ENCODE measurements at regions not wholly inside any gene's neighbourhood (a gene's known extent, or its start where the extent isn't known, plus 50 kb on each side); places are given as distances from the start of the nearest gene placed in this dataset.
"Not testable (repeated sequence)": the region's sequence is repeated elsewhere in the genome, so short reads cannot be mapped to it uniquely, and the experiment has no call there.

- no peaks in the 10 kb centered on the region for H3K9me3 ChIP-seq (ENCODE audit: control insufficient read depth, low read depth, low read length)
- H3K79me1 ChIP-seq (ENCODE audit: insufficient read depth, low read depth, low read length, poor library complexity, severe bottlenecking): no peaks in the 10 kb centered on the region
- H3K56ac ChIP-seq (ENCODE audit: insufficient read length, low read depth, low read length): no peak overlapping the region
- H4K91ac ChIP-seq (ENCODE audit: insufficient read length, low read depth, low read length): no peak overlapping the region
- H3K4me1 ChIP-seq (ENCODE audit: insufficient read depth, low read length): no peaks in the 10 kb centered on the region
- Mint-ChIP-seq H3K4me3 (no peak overlapping the region), H3K9me3 (no peaks in the 10 kb centered on the region), H3K27me3 (ENCODE audit: low read depth) (no peaks in the 10 kb centered on the region), H3K36me3 (ENCODE audit: insufficient read depth in 1 of 3, low read depth in 3 of 3) (no peaks in the 10 kb centered on the region), H3K4me1 (peaks cover 3 to 9% of the 10 kb centered on the region in 2 experiments; a peak in 3 of 4 replicates), H3K27ac (no peak overlapping the region)
- H4K20me1 ChIP-seq (ENCODE audit: control insufficient read depth, insufficient read depth, insufficient read length): no peaks in the 10 kb centered on the region
- no peaks in the 10 kb centered on the region for H3K23me2 ChIP-seq (ENCODE audit: insufficient read length, low read depth, low read length, poor library complexity, severe bottlenecking)
- no peak overlapping the region for H3T11ph ChIP-seq (ENCODE audit: low read length)
- H2BK5ac ChIP-seq (ENCODE audit: insufficient read length, low read length): no peak overlapping the region
- H3K27ac ChIP-seq (ENCODE audit: insufficient read length, low read depth, low read length): no peak overlapping the region
- H3K14ac ChIP-seq (ENCODE audit: insufficient read depth, low read length): no peak overlapping the region
- H3K4ac ChIP-seq (ENCODE audit: low read depth, low read length): no peak overlapping the region
- H3K18ac ChIP-seq (ENCODE audit: insufficient read length, low read depth, low read length): no peak overlapping the region
- H3K4me2 ChIP-seq (ENCODE audit: insufficient read depth, insufficient read length, low read length): no peak overlapping the region
- H2BK20ac ChIP-seq (ENCODE audit: low read depth, low read length, poor library complexity, severe bottlenecking): no peak overlapping the region
- H2BK15ac ChIP-seq (ENCODE audit: low read depth, low read length): no peak overlapping the region
- WGBS (ENCODE audit: extremely low coverage, insufficient read length, low lambda C conversion rate): no CpG with 5 or more reads among the region's 2 CpGs
- no peak overlapping the region for H2BK12ac ChIP-seq (ENCODE audit: insufficient read length, low read depth, low read length)
- no peaks in the 10 kb centered on the region for H3K79me2 ChIP-seq (ENCODE audit: insufficient read depth, low read length)
- H2AK5ac ChIP-seq (ENCODE audit: insufficient read length, low read length): no peak overlapping the region
- H3K27me3 ChIP-seq (ENCODE audit: insufficient read depth, low read length): no peaks in the 10 kb centered on the region
- H3K9ac ChIP-seq (ENCODE audit: extremely low read depth, insufficient read length, low read length): no peak overlapping the region
- no peak overlapping the region for H2AFZ ChIP-seq (ENCODE audit: low read length)
- H4K8ac ChIP-seq (replicated peaks; ENCODE audit: insufficient read length, low read depth, low read length): no peak overlapping the region
- no peak overlapping the region for H4K5ac ChIP-seq (ENCODE audit: insufficient read length, low read depth, low read length)
- H3K23ac ChIP-seq (ENCODE audit: insufficient read length, low read depth, low read length): no peak overlapping the region
- no peak overlapping the region for H2BK120ac ChIP-seq (ENCODE audit: low read depth, low read length, poor library complexity, severe bottlenecking)
- TF ChIP-seq CTCF (conservative IDR thresholded peaks at IDR 0.05): no peak
- no peak for DNase-seq
Observed at GRCh38 chr4:163710158-163710557, 215.7 kb downstream of the TMA16 start.

GRCh38 chr4:163724495-163724894, 230.0 kb downstream of the TMA16 start:
- no CpG with 5 or more reads among the region's 9 CpGs for WGBS (ENCODE audit: extremely low coverage, insufficient read length, low lambda C conversion rate)

More at GRCh38 chr4:163724495-163724894, 230.0 kb downstream of the TMA16 start:
- not testable (repeated sequence) for H2BK120ac ChIP-seq (ENCODE audit: low read depth, low read length, poor library complexity, severe bottlenecking); H4K5ac ChIP-seq (ENCODE audit: insufficient read length, low read depth, low read length); H3K79me2 ChIP-seq (ENCODE audit: insufficient read depth, low read length); H3K4me2 ChIP-seq (ENCODE audit: insufficient read depth, insufficient read length, low read length); H4K8ac ChIP-seq (replicated peaks; ENCODE audit: insufficient read length, low read depth, low read length); H3K27me3 ChIP-seq (ENCODE audit: insufficient read depth, low read length); H3K14ac ChIP-seq (ENCODE audit: insufficient read depth, low read length); H2AK5ac ChIP-seq (ENCODE audit: insufficient read length, low read length); H2BK5ac ChIP-seq (ENCODE audit: insufficient read length, low read length); H3K23me2 ChIP-seq (ENCODE audit: insufficient read length, low read depth, low read length, poor library complexity, severe bottlenecking); H2BK12ac ChIP-seq (ENCODE audit: insufficient read length, low read depth, low read length); H3K4me1 ChIP-seq (ENCODE audit: insufficient read depth, low read length); H3K4me3 Mint-ChIP-seq; H3K79me1 ChIP-seq (ENCODE audit: insufficient read depth, low read depth, low read length, poor library complexity, severe bottlenecking); H3K27me3 Mint-ChIP-seq (ENCODE audit: low read depth); H2BK15ac ChIP-seq (ENCODE audit: low read depth, low read length); H4K20me1 ChIP-seq (ENCODE audit: control insufficient read depth, insufficient read depth, insufficient read length); H3K9ac ChIP-seq (ENCODE audit: extremely low read depth, insufficient read length, low read length); H3K56ac ChIP-seq (ENCODE audit: insufficient read length, low read depth, low read length); H4K91ac ChIP-seq (ENCODE audit: insufficient read length, low read depth, low read length); H3K9me3 ChIP-seq (ENCODE audit: control insufficient read depth, low read depth, low read length); H3K23ac ChIP-seq (ENCODE audit: insufficient read length, low read depth, low read length); H2AFZ ChIP-seq (ENCODE audit: low read length); H3T11ph ChIP-seq (ENCODE audit: low read length); H3K27ac Mint-ChIP-seq; H3K27ac ChIP-seq (ENCODE audit: insufficient read length, low read depth, low read length); DNase-seq; H2BK20ac ChIP-seq (ENCODE audit: low read depth, low read length, poor library complexity, severe bottlenecking); H3K18ac ChIP-seq (ENCODE audit: insufficient read length, low read depth, low read length); H3K4ac ChIP-seq (ENCODE audit: low read depth, low read length); H3K4me1 Mint-ChIP-seq
- Mint-ChIP-seq H3K9me3 (peaks cover 29 to 35% of the 10 kb centered on the region in 2 experiments; a peak in 4 of 5 replicates), H3K36me3 (ENCODE audit: insufficient read depth in 1 of 3, low read depth in 3 of 3) (peaks cover 0 to 12% (median 4%) of the 10 kb centered on the region in 3 experiments; a peak in 5 of 7 replicates)
